HG03460 (cell line): ENCODE measurements at regions not wholly inside any gene's neighbourhood (a gene's known extent, or its start where the extent isn't known, plus 50 kb on each side); places are given as distances from the start of the nearest gene placed in this dataset.
"Not testable (repeated sequence)": the region's sequence is repeated elsewhere in the genome, so short reads cannot be mapped to it uniquely, and the experiment has no call there.

Experiments used
- ATAC-seq: cut with Tn5 transposase; IDR thresholded peaks from one replicate; pipeline ENCODE4 v1.9.1; 2021; ENCODE audit not compliant: unreplicated experiment

DNA sequence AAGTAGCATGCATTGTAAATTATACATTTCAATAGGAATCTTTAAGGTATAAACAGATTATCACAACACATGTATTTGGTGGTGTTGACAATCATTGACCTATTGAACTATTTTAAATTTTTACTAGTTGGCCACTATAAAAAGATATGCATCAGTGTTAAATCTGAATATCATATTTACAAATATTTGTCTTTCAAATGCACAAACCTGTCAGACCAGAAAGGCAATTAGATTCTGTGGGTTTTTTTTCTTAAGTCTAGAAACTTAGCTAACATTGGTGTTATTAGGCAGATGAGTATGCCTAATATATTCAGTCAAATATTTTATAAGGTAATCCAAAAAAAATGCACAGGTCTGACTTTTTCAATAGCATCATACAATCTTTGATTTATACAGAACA is 241.4 kb upstream of the DGKB start:
- no peak for ATAC-seq

DNA sequence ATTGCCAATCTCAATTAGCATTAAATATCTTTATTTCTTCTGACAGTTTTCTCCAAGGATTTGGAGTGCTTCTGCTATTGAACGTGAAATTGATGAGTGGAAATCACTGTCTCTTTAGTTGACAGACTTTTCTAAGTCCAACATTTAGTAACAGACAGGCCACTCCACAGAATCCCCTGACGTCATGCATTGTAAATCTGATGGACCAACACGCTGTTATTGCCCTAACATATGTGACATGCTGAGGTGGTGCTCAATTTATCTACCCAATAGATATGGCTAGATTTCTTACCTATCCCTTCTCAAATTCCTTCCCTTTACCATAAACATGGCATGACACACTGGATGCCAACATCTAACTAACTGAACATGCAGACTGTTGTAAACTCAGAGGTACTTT is 240.6 kb upstream of the DGKB start:
- no peak for ATAC-seq

DNA sequence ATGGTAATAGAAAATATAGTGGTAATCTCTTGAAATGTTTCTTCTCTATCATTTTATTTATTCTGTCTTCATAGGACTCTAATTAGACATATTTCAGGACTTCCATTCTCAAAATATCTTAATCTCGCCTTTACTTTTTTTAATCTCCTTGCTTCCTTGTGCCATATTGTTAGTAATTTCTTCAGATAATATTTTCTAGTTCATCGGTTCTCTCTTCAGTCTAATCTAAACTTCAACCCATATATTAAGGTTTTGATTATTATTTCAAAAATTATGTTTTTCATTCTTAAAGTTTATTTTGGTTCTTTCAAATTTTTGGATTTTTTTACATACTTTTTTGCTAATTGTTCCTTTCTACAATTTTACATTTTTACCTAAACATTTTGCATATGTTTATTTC is 237.9 kb upstream of the DGKB start:
- no peak for ATAC-seq

DNA sequence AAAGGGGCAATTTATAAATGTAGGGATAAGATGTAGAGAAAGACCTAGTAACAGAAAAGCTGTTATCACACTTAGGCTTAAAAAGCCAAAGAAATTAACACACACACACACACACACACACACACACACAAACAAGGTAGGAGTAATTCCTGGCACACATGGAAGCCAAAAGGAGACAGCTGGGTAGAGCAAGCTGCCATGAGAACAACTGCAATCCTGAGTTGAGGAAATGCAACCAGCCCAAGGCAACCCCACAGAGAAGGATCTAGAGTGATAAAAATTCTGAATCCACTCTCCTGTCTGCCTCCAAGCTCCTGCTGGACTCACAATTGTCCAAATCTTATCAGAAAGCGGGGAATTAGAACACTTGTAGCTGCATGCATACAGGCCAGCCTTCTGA is 229.1 kb upstream of the DGKB start:
- ATAC-seq, result no peak

DNA sequence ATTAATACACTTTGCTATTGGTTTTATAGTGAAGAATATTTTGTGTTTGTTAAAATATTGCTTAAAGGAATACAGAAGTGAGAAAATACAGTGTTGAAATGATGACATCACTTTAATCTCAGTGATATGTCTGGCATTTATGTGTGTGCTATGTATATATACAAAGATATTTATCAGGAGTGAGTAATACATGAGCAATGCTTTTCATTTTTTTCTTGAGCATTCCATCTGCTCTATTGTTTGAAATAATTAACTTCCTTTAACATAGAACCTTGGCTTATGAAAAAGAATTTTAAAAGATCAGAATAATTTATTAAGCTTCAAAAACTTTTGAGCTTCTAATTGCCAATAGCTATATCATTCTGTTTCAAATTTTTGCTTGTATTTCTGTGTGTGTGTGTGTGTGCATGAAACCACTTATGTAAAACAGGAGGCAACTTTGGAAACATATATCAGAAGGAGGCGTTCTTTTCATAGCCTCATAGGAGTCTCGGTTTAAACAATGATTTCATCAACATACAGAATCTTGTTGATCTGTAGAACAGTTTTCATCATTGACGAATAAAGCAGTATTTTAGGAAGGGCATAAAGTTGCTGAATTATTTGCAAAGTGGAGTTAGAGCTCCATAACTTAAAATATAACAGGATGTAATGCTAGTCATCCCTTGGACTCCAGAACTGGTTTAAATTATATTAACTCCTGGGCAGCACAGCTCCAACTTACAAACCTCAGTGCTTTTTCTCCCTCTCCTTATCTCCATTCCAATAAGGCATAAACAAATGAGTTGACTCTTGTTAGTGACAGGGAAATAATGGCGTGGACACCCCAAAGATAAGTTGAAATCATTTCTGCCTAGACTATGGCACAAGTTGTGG is 228.4 kb upstream of the DGKB start:
- no peak for ATAC-seq

DNA sequence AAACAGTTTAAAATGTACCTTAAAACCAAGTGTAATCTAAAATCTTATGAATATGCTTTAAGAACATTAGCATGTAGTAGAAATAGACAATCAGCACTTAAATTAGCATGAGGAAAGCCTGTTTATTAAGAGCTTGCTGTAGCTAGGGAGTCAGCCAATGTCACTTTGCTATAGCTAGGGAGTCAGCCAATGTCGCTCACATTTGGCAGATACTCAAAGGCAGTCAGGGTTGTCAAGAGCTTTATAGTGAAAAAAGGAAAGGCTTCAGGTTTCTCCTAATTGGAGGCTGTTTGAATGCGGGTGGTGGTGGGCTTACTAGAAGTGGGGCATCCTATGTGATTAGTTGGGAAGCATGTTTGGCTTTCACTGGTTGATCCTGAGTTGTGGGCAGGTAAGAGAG is 226.2 kb upstream of the DGKB start:
- no peak for ATAC-seq

DNA sequence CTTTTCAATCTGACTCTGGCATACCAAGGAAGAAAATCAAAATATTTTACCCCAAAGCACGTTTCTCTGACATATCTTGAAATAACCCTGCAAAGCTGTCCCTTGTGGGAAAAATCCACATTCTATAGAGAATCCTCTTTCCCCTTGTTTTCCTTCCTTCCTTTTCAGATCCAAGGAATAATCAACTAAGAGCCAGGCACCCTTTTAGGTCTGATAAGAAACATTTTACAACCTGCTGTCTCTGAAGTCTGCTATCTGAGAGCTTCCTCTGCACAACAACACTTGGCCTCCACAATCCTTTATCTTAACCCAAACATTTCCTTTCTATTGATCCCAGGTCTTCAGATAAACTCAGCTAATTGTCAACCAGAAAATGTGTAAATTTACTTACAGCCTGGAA is 224.1 kb upstream of the DGKB start:
- not testable (repeated sequence) for ATAC-seq

DNA sequence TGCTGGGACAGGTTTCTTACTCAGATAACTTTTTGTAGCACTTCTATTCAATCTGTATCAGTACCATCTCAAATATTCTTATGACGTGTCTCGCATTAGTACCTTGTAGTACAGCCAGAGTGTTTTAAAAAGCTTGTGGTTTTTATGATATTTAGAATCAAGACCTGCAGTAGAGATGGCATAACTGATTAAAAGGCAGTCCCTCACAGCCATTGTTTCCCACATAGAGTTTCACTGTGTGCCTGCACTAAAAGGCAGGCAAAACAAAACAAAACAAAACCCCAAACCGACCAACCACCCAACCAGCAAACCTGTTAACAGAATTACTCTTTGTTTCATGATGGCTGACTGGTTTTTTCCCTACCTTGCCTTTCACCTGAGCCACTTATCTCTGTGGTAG is 221.3 kb upstream of the DGKB start:
- ATAC-seq, result no peak

DNA sequence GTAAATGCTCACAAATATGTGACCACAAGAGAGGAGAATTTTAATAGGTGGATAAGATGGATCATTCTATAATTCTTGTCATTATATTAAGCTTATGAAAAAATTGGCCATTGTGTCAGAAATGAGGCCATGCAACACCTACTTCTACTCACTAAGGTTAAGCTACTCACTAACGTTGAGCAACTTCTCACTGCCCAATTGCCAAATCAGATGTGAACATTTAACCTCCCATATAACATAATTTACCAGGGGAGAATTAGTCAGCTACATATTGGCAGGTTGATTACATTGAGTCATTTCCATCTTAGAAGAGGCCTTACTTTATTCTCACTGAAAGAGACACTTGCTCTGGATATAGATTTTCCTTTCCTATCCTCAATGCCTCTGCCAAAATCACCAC is 211.2 kb upstream of the DGKB start:
- ATAC-seq, result no peak

DNA sequence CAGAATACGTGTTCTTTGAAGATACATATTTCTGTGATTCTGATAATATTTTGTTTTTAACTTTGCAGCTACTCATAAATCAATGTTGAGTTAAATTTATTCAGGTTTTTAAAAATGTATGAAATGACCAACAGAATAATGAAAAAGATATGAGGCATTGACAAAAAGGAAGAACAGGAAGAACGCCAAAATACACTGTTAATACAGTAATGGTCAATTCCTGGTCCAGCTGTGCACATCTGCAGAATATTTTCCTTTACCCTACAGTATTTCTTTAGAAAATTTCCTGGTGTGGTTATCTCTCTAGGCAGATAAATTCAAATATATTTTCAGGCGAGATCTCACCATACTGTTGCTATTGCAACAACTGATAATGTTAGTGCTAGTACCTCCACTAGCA is 203.2 kb upstream of the DGKB start:
- no peak for ATAC-seq

DNA sequence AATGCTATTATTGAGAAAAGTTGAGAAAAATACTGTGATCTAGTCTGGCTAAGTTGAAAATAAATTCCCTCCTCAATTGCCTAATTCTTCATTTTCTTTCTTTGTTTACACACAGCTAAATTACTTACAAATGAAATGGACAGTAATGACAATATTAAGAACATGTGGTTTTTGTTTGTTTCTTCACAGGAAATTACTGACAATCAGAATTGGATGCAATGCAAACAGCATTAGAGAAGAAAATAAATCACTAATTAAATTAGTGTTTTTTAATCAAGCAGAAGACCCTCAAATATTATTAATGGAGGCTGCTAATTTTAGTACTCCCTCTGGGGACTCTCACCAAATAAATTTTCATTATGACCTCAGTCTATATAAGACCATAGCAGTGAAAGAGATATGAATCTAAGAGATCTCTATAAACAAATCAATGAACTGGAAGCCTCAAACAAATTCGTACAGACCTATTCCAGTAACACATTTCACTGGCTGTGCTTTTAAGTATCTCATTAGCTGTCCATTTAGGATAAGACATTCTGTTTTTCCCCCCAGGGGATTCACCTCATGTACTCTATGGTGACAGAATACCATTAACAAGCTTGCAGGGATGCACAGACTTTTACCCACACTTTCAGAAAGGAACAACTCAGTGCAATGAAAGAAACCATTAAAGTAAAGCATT is 202.0 kb upstream of the DGKB start:
- no peak for ATAC-seq

DNA sequence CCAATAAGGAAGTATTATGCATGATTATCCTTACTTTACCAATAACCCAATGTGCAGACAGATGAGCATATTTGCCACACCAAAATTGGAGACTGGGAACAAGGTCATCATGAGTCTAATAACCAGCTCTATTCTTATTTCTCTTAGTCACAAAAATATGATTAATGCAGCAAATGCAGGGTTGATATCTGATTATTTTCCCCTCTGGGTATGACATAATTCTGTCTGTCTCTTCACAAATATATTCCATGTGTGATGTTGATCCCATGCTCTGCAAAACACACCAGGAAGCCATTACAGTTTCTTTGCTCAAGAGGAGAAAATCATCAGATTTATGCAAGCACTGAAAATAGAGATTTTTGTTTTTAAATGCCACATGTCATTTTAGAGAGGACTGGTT is 196.5 kb upstream of the DGKB start:
- ATAC-seq, result no peak

DNA sequence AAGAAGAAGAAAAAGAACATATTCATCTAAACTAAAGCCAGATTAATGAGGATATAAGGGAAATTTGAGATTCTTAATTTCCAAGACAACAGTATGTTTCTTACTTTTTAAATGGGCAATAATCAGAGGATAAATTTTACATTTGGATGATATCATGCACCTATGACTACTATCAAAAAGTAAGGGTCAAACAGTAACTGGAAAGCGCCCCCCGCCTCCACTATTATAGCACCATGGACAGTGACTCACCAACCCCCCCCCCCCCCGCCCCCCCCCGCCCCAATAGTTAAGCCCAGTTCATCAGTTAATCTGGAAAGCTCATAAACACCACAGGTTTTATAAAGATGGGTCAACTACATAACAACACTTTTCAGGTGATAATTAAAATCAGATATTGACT is 194.3 kb upstream of the DGKB start:
- no peak for ATAC-seq

DNA sequence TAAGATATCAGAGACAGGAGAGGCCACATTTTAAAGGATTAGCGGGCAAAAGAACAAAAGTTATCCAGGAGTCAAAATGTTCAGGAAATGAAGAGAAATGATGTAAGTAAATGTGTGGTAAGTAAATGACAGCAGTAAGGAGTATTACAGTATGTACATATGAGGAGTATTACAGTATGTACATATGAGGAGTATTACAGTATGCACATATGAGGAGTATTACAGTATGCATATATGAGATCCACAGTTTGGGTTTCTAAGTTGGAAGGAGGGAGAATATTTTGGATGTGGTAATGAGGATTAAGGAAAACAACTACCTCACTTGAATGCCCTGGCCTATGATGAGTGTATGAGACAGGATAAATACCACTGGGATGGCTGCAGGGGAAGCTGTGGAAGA is 192.4 kb upstream of the DGKB start:
- no peak for ATAC-seq

DNA sequence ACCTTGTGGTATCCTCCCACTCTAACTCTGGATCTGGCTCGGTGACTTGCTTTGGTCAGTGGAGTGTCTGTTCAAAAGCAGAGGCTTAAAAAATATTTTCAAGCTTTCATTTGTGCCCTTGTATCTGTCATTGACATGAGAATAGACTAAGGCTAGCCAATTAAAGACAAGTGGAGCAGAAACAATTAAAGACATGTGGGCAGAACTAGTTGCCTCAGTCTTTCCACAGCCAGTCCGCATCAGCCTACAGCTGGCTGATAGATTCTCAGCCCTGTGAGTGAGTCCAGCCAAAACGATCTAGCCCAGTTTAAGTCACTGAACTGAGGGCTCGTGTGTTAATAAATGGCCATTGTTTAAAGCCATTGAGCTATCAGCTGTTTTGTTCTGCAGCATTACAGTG is 185.2 kb upstream of the DGKB start:
- ATAC-seq, result no peak

DNA sequence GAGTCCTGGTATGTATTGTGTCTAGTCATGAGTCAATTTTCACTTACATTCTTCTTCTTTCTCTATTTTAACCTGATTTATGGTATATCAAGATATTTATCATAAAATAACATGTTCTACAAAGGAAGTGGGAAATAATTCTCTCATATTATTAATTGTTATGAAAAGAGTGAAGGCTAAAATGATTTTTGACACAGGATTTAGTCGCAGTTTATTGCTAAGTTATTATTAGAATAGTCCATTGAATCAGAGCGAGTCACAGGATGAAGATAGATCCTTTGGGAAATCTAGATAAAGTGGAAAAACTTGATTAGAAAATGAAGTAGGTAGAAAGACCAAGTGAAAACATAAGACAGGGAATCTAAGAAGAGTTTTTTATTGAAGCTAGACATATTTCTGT is 184.3 kb upstream of the DGKB start:
- ATAC-seq, result no peak

DNA sequence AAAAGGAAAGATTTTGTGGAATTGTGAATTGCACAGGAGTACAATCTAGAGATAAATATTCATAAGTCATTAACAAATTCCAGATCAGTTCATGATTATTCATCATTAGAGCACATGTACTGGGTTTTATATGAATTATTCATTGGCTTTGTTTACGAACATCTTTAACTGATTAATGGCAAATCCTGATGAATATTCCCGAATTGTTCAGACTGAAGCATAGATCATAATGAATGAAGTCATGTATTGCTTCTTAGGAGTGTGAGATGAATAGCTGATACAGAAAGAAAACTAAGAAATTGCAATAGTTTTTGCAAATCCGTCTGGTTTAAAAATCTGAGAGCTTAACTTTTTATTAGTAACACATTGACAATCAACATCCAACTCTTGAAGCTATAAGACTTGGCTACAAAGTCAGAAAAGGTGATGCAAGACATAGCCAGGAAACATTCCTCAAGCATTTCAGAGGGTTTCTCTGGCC is 183.6 kb upstream of the DGKB start:
- no peak for ATAC-seq

DNA sequence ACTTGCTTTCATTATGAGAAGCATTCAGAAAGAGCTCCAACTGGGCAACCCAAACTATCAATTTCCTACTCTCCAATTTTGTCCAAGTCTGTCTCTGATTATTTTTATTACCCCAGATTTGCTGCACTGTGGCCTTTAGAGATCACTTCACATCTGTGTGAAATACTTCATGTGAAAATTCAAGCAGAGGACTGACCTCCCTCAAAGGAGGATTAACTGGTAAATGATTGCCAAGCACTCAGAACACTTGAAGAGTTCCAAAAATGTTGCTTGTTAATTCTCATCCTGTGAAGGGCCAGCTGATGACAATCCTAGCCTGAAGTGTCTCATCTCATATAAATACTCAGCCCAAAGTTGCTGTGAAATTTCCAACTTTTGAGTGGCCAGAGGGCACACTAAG is 182.8 kb upstream of the DGKB start:
- ATAC-seq, result no peak

DNA sequence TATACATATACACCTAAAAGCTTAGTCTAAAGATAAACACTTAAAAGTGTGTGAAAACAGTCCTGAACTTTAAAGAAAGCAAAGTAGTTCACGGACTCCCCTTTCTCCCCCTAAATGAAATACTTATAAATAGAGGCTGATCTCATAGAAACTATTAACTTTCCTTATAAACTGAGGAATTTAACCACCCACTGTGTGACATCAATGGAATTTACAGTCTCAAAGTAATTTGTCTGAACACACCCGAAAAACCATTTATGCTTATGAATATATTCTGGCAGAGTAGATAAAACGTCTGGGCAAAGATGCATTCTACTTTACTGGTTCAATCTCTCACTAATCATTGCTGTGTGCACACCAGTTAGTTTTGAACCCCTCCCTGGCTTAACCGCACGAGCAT is 181.8 kb upstream of the DGKB start:
- ATAC-seq, result no peak

DNA sequence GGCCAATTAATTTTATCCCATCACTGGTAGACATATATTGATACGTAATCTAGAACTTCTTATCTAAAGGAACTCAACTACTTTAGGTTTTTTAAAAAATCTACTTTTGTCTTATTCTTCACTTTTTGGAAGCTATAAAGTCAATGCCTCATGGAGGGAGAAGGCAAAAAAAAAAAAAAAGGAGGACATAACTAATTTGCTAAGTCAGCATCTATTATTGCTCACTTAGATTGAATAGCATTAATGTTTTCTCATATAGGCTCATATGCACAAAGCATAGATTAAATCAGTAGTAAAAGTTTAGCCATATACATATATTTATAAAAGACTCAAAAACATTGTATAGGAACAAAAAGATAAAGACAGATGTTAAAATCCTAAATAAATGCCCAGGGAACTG is 179.3 kb upstream of the DGKB start:
- ATAC-seq, result no peak

DNA sequence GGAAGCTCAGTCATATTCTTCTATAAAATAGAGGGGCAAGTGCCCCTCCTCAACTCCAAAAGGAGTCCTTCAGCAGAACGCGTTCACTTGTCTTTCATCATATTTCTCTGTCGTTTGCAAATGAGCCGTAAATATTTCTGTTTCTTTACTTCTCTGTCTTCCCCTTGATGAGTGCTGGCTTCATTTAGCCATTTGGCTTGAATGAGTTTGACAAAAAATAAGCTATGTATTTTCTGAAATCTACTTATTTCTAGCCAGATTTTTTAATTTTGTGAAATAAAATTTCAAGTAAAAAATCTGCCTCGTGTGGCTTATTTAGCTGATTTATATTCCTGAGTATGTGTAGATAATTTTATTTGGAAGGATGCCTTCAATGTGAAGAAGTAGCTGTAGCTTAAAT is 170.8 kb upstream of the DGKB start:
- no peak for ATAC-seq

DNA sequence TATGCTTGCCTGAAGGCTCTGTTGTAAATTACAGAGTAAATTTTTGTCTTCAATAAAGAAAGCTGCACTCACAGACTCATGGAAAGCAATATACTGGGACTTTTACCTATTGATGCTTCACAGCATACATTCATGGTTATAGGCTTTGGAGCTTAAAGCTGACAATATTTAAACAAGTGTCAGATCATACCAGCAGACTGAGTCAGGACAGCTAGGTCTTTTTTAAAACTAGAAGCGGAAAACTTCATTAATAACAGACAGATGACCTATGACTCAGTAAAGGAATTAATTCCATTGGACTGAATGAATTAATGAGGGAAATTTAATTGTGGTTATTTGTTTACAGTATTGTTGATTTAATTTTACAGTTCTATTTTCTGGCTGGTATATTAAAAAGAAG is 165.8 kb upstream of the DGKB start:
- ATAC-seq, result no peak

DNA sequence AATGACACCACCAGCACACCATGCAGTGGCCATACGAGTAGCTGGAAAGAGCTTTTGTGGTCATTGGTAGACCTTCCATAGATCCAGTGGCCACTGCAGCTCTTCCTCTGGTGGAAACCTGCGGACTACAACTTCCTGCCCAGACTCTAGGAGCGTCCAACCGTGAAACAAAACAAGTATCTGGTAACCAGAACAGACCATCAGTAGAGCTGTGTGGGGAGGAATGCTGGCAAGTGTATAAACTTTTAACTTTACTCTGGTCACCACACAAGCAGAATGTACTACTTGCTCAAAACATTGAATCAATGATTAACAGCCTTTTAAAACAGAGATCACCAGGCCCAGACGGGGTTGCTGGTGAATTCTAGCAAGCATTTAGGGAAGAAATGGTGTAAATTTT is 154.7 kb upstream of the DGKB start:
- ATAC-seq, result no peak
